BLaER1 (cell line): ENCODE measurements at regions not wholly inside any gene's neighbourhood (a gene's known extent, or its start where the extent isn't known, plus 50 kb on each side); places are given as distances from the start of the nearest gene placed in this dataset.

Source experiments
- H3K27ac ChIP-seq: shearing (Covaris generic); formaldehyde crosslinking; 2 replicates; pipeline ENCODE4 v1.8.1; 2022
- H3K27me3 ChIP-seq: shearing (Covaris generic); formaldehyde crosslinking; 2 replicates; pipeline ENCODE4 v1.8.1; 2022
- H3K36me3 ChIP-seq: shearing (Covaris generic); formaldehyde crosslinking; 2 replicates; pipeline ENCODE4 v1.8.1; 2022
- H3K4me1 ChIP-seq: shearing (Covaris generic); formaldehyde crosslinking; 2 replicates; pipeline ENCODE4 v1.8.1; 2022
- H3K4me2 ChIP-seq: shearing (Covaris generic); formaldehyde crosslinking; 2 replicates; pipeline ENCODE4 v1.8.1; 2022
- H3K4me3 ChIP-seq: shearing (Covaris generic); formaldehyde crosslinking; 2 replicates; pipeline ENCODE4 v1.8.1; 2022
- H3K9ac ChIP-seq: shearing (Covaris generic); formaldehyde crosslinking; 2 replicates; pipeline ENCODE4 v1.8.1; 2022
- H3K9me3 ChIP-seq: shearing (Covaris generic); formaldehyde crosslinking; 2 replicates; pipeline ENCODE4 v1.8.1; 2022
- H4K20me1 ChIP-seq: shearing (Covaris generic); formaldehyde crosslinking; 2 replicates; pipeline ENCODE4 v1.8.1; 2022
- Cebpa-rat ChIP-seq: shearing (Covaris generic); IDR thresholded peaks from 2 replicates; pipeline ENCODE4 v1.8.1; 2022

GRCh38 chr2:19426941-19427340, 68.5 kb upstream of the OSR1 start:
- no peaks in the 10 kb centered on the region for H3K27me3 ChIP-seq
- no peak overlapping the region for H3K27ac ChIP-seq
- TF ChIP-seq Cebpa-rat, result no peak
- H3K36me3 ChIP-seq, result no peaks in the 10 kb centered on the region
- H4K20me1 ChIP-seq, result no peaks in the 10 kb centered on the region
- no peak overlapping the region for H3K4me3 ChIP-seq
- H3K4me2 ChIP-seq, result no peak overlapping the region
- no peak overlapping the region for H3K9ac ChIP-seq
- H3K9me3 ChIP-seq, result no peaks in the 10 kb centered on the region
- H3K4me1 ChIP-seq, result no peaks in the 10 kb centered on the region

- Histone ChIP-seq H4K20me1 (no peaks in the 10 kb centered on the region), H3K4me1 (no peaks in the 10 kb centered on the region), H3K9ac (no peak overlapping the region), H3K4me3 (no peak overlapping the region), H3K27me3 (no peaks in the 10 kb centered on the region), H3K4me2 (no peak overlapping the region), H3K9me3 (no peaks in the 10 kb centered on the region), H3K36me3 (no peaks in the 10 kb centered on the region), H3K27ac (no peak overlapping the region)
- TF ChIP-seq Cebpa-rat, result no peak
These were observed 67.7 kb upstream of the OSR1 start for GRCh38 chr2:19426144-19426543.

- no peaks in the 10 kb centered on the region for H3K4me1 ChIP-seq
These were observed 67.0 kb upstream of the OSR1 start for GRCh38 chr2:19425419-19425818.

GRCh38 chr2:19419211-19419880, 60.9 kb upstream of the OSR1 start:
- no peaks in the 10 kb centered on the region for H3K36me3 ChIP-seq
- no peak overlapping the region for H3K27ac ChIP-seq
- no peaks in the 10 kb centered on the region for H3K9me3 ChIP-seq
- no peak for TF ChIP-seq Cebpa-rat
- no peaks in the 10 kb centered on the region for H3K27me3 ChIP-seq
- no peak overlapping the region for H3K9ac ChIP-seq
- H3K4me2 ChIP-seq, result no peak overlapping the region
- H4K20me1 ChIP-seq, result no peaks in the 10 kb centered on the region
- no peaks in the 10 kb centered on the region for H3K4me1 ChIP-seq
- no peak overlapping the region for H3K4me3 ChIP-seq

More at GRCh38 chr2:19425419-19425818, 67.0 kb upstream of the OSR1 start:
- Histone ChIP-seq H3K36me3 (no peaks in the 10 kb centered on the region), H3K9me3 (no peaks in the 10 kb centered on the region), H3K27ac (no peak overlapping the region), H3K27me3 (no peaks in the 10 kb centered on the region), H4K20me1 (no peaks in the 10 kb centered on the region), H3K4me3 (no peak overlapping the region), H3K4me2 (no peak overlapping the region), H3K9ac (no peak overlapping the region)
- TF ChIP-seq Cebpa-rat, result no peak

- Histone ChIP-seq H3K4me1 (no peaks in the 10 kb centered on the region), H3K9ac (no peak overlapping the region), H4K20me1 (no peaks in the 10 kb centered on the region), H3K27ac (no peak overlapping the region), H3K9me3 (no peaks in the 10 kb centered on the region; the same call in 1 of the 2 replicates), H3K4me3 (no peak overlapping the region), H3K36me3 (no peaks in the 10 kb centered on the region), H3K4me2 (no peak overlapping the region), H3K27me3 (no peaks in the 10 kb centered on the region)
- no peak for TF ChIP-seq Cebpa-rat
These were observed 58.6 kb upstream of the OSR1 start for GRCh38 chr2:19416784-19417684.

- Histone ChIP-seq H3K36me3 (no peaks in the 10 kb centered on the region), H3K9ac (no peak overlapping the region), H3K27ac (no peak overlapping the region), H3K4me2 (no peak overlapping the region), H3K27me3 (no peaks in the 10 kb centered on the region), H3K4me3 (no peak overlapping the region), H3K4me1 (no peaks in the 10 kb centered on the region), H4K20me1 (no peaks in the 10 kb centered on the region), H3K9me3 (no peaks in the 10 kb centered on the region; the same call in 1 of the 2 replicates)
- TF ChIP-seq Cebpa-rat, result no peak
These were observed 57.7 kb upstream of the OSR1 start for GRCh38 chr2:19416083-19416482.

- H3K4me3 ChIP-seq, result no peak overlapping the region
These were observed 50.6 kb upstream of the OSR1 start for GRCh38 chr2:19409046-19409445.

GRCh38 chr2:19408592-19408991, 50.2 kb upstream of the OSR1 start:
- H3K9ac ChIP-seq, result no peak overlapping the region
- no peak overlapping the region for H3K27ac ChIP-seq
- no peak for TF ChIP-seq Cebpa-rat
- no peak overlapping the region for H3K4me3 ChIP-seq
- H3K4me2 ChIP-seq, result no peak overlapping the region
- H3K9me3 ChIP-seq, result no peaks in the 10 kb centered on the region; the same call in 1 of the 2 replicates
- no peaks in the 10 kb centered on the region for H3K4me1 ChIP-seq
- no peaks in the 10 kb centered on the region for H3K36me3 ChIP-seq
- no peaks in the 10 kb centered on the region for H4K20me1 ChIP-seq
- no peaks in the 10 kb centered on the region for H3K27me3 ChIP-seq

More at GRCh38 chr2:19409046-19409445, 50.6 kb upstream of the OSR1 start:
- H3K9me3 ChIP-seq, result no peaks in the 10 kb centered on the region; the same call in 1 of the 2 replicates
- H3K27ac ChIP-seq, result no peak overlapping the region
- no peaks in the 10 kb centered on the region for H3K36me3 ChIP-seq
- H3K27me3 ChIP-seq, result no peaks in the 10 kb centered on the region
- no peak overlapping the region for H3K4me2 ChIP-seq
- TF ChIP-seq Cebpa-rat, result no peak
- H3K9ac ChIP-seq, result no peak overlapping the region
- no peaks in the 10 kb centered on the region for H4K20me1 ChIP-seq
- no peaks in the 10 kb centered on the region for H3K4me1 ChIP-seq
